CD4-positive, CD25-positive, alpha-beta regulatory T cell (primary cell): ENCODE measurements at regions not wholly inside any gene's neighbourhood (a gene's known extent, or its start where the extent isn't known, plus 50 kb on each side); places are given as distances from the start of the nearest gene placed in this dataset.
"Not testable (repeated sequence)": the region's sequence is repeated elsewhere in the genome, so short reads cannot be mapped to it uniquely, and the experiment has no call there.

Source experiments
- ATAC-seq, 2 donors: fragments of 150-1000 bp; cut with Tn5 transposase; one replicate each; pipeline ENCODE4 v1.10.0; 2021; ENCODE audit warnings: low read depth in 2 of 2, moderate number of reproducible peaks in 2 of 2, moderate library complexity in 1 of 2
- DNase-seq, 3 donors: peaks; one replicate each; pipeline versions ENCODE4 v3.0.0 to v3.0.0-alpha.2; 2012 to 2022; ENCODE audit warnings: mixed read lengths in 1 of 3
- H3K27ac ChIP-seq: one replicate; pipeline ENCODE4 v1.7.0; 2013; ENCODE audit warnings: mild to moderate bottlenecking, low read length; ENCODE audit not compliant: insufficient read depth, poor library complexity, severe bottlenecking
- H3K27me3 ChIP-seq: one replicate; pipeline ENCODE4 v1.7.0; 2013; ENCODE audit warnings: low read length; ENCODE audit not compliant: control insufficient read depth, insufficient read depth
- H3K36me3 ChIP-seq: one replicate; pipeline ENCODE4 v1.7.0; 2013; ENCODE audit warnings: mild to moderate bottlenecking, low read length, moderate library complexity; ENCODE audit not compliant: control insufficient read depth, insufficient read depth
- H3K4me1 ChIP-seq: 2 replicates; pipeline ENCODE4 v1.7.0; 2013; ENCODE audit warnings: mild to moderate bottlenecking, low read length; ENCODE audit not compliant: insufficient read depth, control insufficient read depth, poor library complexity, severe bottlenecking
- H3K4me3 ChIP-seq: one replicate; pipeline ENCODE4 v1.7.0; 2013; ENCODE audit warnings: low read depth, mild to moderate bottlenecking, low read length, moderate library complexity
- H3K9me3 ChIP-seq, 2 experiments: 1 replicate in 1 of 2; 2 replicates in 1 of 2; pipeline ENCODE4 v1.7.0; 2013; ENCODE audit warnings: low read length in 2 of 2, mild to moderate bottlenecking in 1 of 2, moderate library complexity in 1 of 2; ENCODE audit not compliant: control insufficient read depth in 2 of 2
- H3K27ac Mint-ChIP-seq, 3 donors: one replicate each; pipeline ENCODE4 v1.8.0; 2020 to 2022; ENCODE audit warnings: mild to moderate bottlenecking in 3 of 3, mixed read lengths in 3 of 3, moderate library complexity in 2 of 3
- H3K27me3 Mint-ChIP-seq: one replicate; pipeline ENCODE4 v1.8.0; 2022; ENCODE audit warnings: mild to moderate bottlenecking, mixed read lengths
- H3K36me3 Mint-ChIP-seq: one replicate; pipeline ENCODE4 v1.8.0; 2020; ENCODE audit warnings: mixed read lengths
- H3K4me1 Mint-ChIP-seq, 4 donors: one replicate each; pipeline ENCODE4 v1.8.0; 2020 to 2022; ENCODE audit warnings: mixed read lengths in 4 of 4, mild to moderate bottlenecking in 1 of 4
- H3K4me3 Mint-ChIP-seq, 4 donors: one replicate each; pipeline ENCODE4 v1.8.0; 2020 to 2022; ENCODE audit warnings: mild to moderate bottlenecking in 4 of 4, mixed read lengths in 4 of 4, moderate library complexity in 3 of 4
- H3K9me3 Mint-ChIP-seq, 7 donors: one replicate each; pipeline ENCODE4 v1.8.0; 2020 to 2022; ENCODE audit warnings: mixed read lengths in 7 of 7, mild to moderate bottlenecking in 3 of 7, moderate library complexity in 2 of 7

- not testable (repeated sequence) for H3K9me3 Mint-ChIP-seq, H3K9me3 ChIP-seq, H3K36me3 Mint-ChIP-seq
These were observed 133.0 kb upstream of the PLGLB2 start for GRCh38 chr2:87614829-87615434.

DNA sequence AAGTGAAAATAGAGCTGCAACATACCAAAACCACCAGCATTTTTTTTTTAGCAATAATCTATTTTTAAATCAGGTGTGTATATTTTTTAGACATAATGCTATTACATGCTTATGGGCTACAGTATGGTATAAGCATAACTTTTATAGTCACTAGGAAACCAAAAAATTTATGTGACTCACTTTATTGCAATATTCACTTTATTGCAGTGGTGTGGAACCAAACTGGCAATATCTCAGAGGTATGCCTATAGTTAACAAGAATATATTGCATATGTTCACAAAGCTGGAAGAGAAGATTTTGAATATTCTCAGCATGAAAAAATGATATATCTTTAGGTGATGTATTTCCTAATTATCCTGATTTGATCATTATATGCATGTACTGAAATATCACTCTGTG lies 128.8 kb upstream of the PLGLB2 start:
- H3K4me3 Mint-ChIP-seq, DNase-seq, H3K9me3 Mint-ChIP-seq, H3K9me3 ChIP-seq, H3K36me3 Mint-ChIP-seq, H3K27me3 ChIP-seq, H3K27ac ChIP-seq, H3K4me1 Mint-ChIP-seq, H3K4me1 ChIP-seq, ATAC-seq, H3K27me3 Mint-ChIP-seq, H3K27ac Mint-ChIP-seq, H3K36me3 ChIP-seq, H3K4me3 ChIP-seq: not testable (repeated sequence)

More at GRCh38 chr2:87614829-87615434, 133.0 kb upstream of the PLGLB2 start:
- not testable (repeated sequence) for H3K36me3 ChIP-seq, H3K4me1 ChIP-seq, H3K27ac ChIP-seq, DNase-seq, H3K4me3 Mint-ChIP-seq, ATAC-seq, H3K27ac Mint-ChIP-seq, H3K27me3 ChIP-seq, H3K27me3 Mint-ChIP-seq, H3K4me1 Mint-ChIP-seq, H3K4me3 ChIP-seq

GRCh38 chr2:87621139-87621538 lies 126.7 kb upstream of the PLGLB2 start:
- not testable (repeated sequence) for H3K4me3 Mint-ChIP-seq, H3K36me3 Mint-ChIP-seq, H3K36me3 ChIP-seq, H3K9me3 ChIP-seq, H3K9me3 Mint-ChIP-seq, H3K4me1 Mint-ChIP-seq, H3K27me3 Mint-ChIP-seq, ATAC-seq, H3K27ac ChIP-seq, H3K27me3 ChIP-seq, H3K4me1 ChIP-seq, DNase-seq, H3K27ac Mint-ChIP-seq, H3K4me3 ChIP-seq

- H3K36me3 ChIP-seq, H3K27me3 ChIP-seq, H3K9me3 ChIP-seq, H3K4me3 ChIP-seq, H3K4me1 ChIP-seq, H3K9me3 Mint-ChIP-seq, H3K27me3 Mint-ChIP-seq, H3K27ac ChIP-seq, DNase-seq, H3K4me1 Mint-ChIP-seq, H3K27ac Mint-ChIP-seq, H3K4me3 Mint-ChIP-seq, H3K36me3 Mint-ChIP-seq, ATAC-seq: not testable (repeated sequence)
These were observed 125.2 kb upstream of the PLGLB2 start for GRCh38 chr2:87622720-87623119.

GRCh38 chr2:87629491-87630458 lies 118.1 kb upstream of the PLGLB2 start:
- H3K4me3 ChIP-seq, H3K9me3 ChIP-seq, H3K4me1 Mint-ChIP-seq, H3K27ac ChIP-seq, H3K27me3 ChIP-seq, H3K36me3 Mint-ChIP-seq, H3K9me3 Mint-ChIP-seq, H3K27ac Mint-ChIP-seq, H3K4me3 Mint-ChIP-seq, H3K4me1 ChIP-seq, H3K27me3 Mint-ChIP-seq, H3K36me3 ChIP-seq: not testable (repeated sequence)
- ATAC-seq (peak; percentile 74 to 75), DNase-seq (peak in 1 of 3 donors; percentile 38)

DNA sequence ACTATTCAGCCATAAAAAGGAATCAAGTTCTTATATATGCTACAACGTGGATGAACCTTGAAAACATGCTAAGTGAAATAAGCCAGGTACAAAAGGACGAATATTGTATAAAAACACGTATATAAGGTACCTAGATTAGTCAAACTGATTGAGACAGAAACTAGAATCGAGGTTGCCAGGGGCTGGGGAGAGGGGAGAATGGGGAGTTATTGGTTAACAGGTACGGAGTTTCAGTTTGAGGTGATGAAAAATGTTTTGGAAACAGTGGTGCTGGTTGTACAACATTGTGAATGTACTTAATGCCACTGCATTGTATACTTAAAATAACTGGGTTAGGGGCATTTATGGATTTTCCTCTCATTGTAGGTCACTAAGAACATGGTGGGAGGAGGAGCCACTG lies 117.0 kb upstream of the PLGLB2 start:
- not testable (repeated sequence) for H3K4me1 Mint-ChIP-seq, ATAC-seq, H3K4me3 ChIP-seq, DNase-seq, H3K27ac Mint-ChIP-seq, H3K27ac ChIP-seq, H3K4me1 ChIP-seq, H3K36me3 ChIP-seq, H3K27me3 Mint-ChIP-seq, H3K27me3 ChIP-seq, H3K9me3 ChIP-seq, H3K36me3 Mint-ChIP-seq, H3K9me3 Mint-ChIP-seq, H3K4me3 Mint-ChIP-seq

DNA sequence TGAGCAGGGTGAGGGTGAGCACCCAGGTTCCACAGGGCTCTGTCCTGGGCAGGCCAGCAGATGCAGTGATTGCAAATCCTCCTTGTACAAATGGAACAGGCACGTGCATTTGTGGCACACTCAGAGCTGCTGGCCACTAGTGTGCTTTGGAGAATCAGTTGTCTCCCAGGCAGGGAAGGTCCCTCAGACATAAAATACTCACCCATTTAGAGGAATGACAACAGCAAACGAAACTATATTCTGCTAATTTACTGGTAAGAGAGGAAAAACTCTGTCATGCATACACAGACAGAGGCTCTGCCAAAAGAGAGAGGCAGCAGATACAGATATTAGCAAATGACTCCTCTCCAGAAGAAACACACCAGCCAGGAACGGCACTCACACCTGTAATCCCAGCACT lies 116.5 kb upstream of the PLGLB2 start:
- not testable (repeated sequence) for H3K36me3 Mint-ChIP-seq, H3K27me3 Mint-ChIP-seq, H3K4me1 Mint-ChIP-seq, H3K36me3 ChIP-seq, H3K4me1 ChIP-seq, H3K9me3 Mint-ChIP-seq, H3K27ac Mint-ChIP-seq, H3K27ac ChIP-seq, H3K4me3 ChIP-seq, H3K9me3 ChIP-seq, H3K27me3 ChIP-seq, H3K4me3 Mint-ChIP-seq
- peak in 1 of 2 donors; percentile 10 for ATAC-seq
- DNase-seq: peak in 1 of 3 donors; percentile 22
